ENCODE measurements at regions not wholly inside any gene's neighbourhood (a gene's known extent, or its start where the extent isn't known, plus 50 kb on each side); places are given as distances from the start of the nearest gene placed in this dataset.

DNA sequence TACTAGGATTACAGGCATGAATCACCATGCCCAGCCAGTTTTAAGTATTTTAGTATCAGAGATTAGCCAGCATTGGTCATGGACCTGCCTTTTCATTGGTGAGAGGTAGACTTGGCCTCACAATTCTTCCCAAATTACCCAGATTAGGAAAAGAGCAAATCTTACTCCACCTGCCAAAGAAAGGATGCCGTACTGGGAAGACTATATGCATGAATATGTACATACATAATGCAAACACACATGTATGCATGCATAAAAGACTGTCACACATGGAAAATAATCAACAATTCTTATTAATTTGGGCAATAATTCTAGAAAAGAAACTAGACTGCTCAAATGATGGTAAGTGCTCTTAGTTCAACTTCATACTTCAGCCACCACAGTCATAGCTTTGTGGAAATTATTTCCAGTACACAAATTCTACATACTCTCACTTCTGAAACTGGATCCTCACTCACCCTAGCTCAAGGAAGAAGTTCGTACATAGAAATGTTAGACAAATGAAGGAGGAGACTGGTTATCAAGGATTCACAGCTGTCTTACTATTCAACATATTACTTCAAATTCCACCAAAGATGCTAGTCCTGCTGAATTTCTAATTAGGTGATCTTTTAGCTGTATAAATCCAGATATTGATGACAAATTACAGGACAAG is 73.7 kb downstream of the MINAR2 start:
- no peak for DNase-seq

- no peak for DNase-seq
These were observed 74.0 kb upstream of the CHSY3 start for GRCh38 chr5:129830288-129830687.

- no peak for DNase-seq
These were observed 67.9 kb upstream of the CHSY3 start for GRCh38 chr5:129836321-129836720.

DNA sequence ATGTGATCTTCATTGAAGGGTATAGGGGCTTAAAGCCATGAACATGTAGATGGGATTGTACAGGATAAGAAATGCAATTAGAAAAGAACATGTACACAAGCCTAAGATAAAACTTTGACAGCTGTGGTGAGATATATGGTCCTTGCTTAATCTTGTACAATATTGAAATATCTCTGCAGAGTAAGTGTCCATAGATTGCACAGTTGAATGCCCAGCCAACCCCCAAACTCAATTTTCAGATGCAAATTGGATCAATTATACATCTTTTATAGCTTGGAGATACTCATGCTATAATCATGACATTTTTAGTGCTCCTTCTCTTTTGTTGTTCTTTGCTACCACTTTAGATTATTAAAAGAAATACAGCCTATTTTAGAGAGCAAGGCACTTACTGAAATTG is 59.5 kb upstream of the CHSY3 start:
- no peak for DNase-seq

- peak; percentile 8 for DNase-seq
These were observed 51.4 kb upstream of the CHSY3 start for GRCh38 chr5:129852747-129853352.

GRCh38 chr5:129853588-129853987 is 50.7 kb upstream of the CHSY3 start:
- DNase-seq = no peak

All from GDM1 (cell line).